Suppressor macrophage treated with lipopolysaccharide for 1 hour (primary cell): ENCODE measurements at regions not wholly inside any gene's neighbourhood (a gene's known extent, or its start where the extent isn't known, plus 50 kb on each side); places are given as distances from the start of the nearest gene placed in this dataset.

ENCODE experiments used
- DNase-seq, 3 donors: peaks; one replicate each; pipeline ENCODE4 v3.0.0-alpha.2; 2020 to 2022

GRCh38 chr13:53537586-53537985 lies 509.0 kb downstream of the OLFM4 start:
- no peak for DNase-seq

GRCh38 chr13:53545340-53545941 lies 516.8 kb downstream of the OLFM4 start:
- no peak for DNase-seq

GRCh38 chr13:53560556-53560955 lies 531.9 kb downstream of the OLFM4 start:
- DNase-seq, result no peak

- no peak for DNase-seq
Observed at GRCh38 chr13:53562419-53562818, 533.8 kb downstream of the OLFM4 start.

- DNase-seq, result no peak
Observed at GRCh38 chr13:53568491-53568890, 539.9 kb downstream of the OLFM4 start.

- no peak for DNase-seq
Observed at GRCh38 chr13:53569453-53569852, 540.8 kb downstream of the OLFM4 start.

- DNase-seq, result no peak
Observed at GRCh38 chr13:53601113-53601512, 572.5 kb downstream of the OLFM4 start.

- DNase-seq, result no peak
Observed at GRCh38 chr13:53605326-53605725, 576.7 kb downstream of the OLFM4 start.

- no peak for DNase-seq
Observed at GRCh38 chr13:53612200-53612599, 583.6 kb downstream of the OLFM4 start.

- DNase-seq, result no peak
Observed at GRCh38 chr13:53622456-53622855, 593.8 kb downstream of the OLFM4 start.

GRCh38 chr13:53623146-53623545 lies 594.5 kb downstream of the OLFM4 start:
- no peak for DNase-seq

GRCh38 chr13:53631511-53631910 lies 602.9 kb downstream of the OLFM4 start:
- DNase-seq, result no peak

- DNase-seq, result no peak
Observed at GRCh38 chr13:53638040-53638439, 609.4 kb downstream of the OLFM4 start.

- DNase-seq, result no peak
Observed at GRCh38 chr13:53642306-53642705, 613.7 kb downstream of the OLFM4 start.

GRCh38 chr13:53648673-53649072 lies 620.1 kb downstream of the OLFM4 start:
- no peak for DNase-seq

- no peak for DNase-seq
Observed at GRCh38 chr13:53672005-53672404, 643.4 kb downstream of the OLFM4 start.

GRCh38 chr13:53683146-53683545 lies 654.5 kb downstream of the OLFM4 start:
- DNase-seq, result no peak

GRCh38 chr13:53683608-53684007 lies 655.0 kb downstream of the OLFM4 start:
- DNase-seq, result no peak

- no peak for DNase-seq
Observed at GRCh38 chr13:53691417-53691816, 662.8 kb downstream of the OLFM4 start.

GRCh38 chr13:53694814-53695532 lies 666.4 kb downstream of the OLFM4 start:
- DNase-seq, result no peak

GRCh38 chr13:53703371-53704080 lies 674.9 kb downstream of the OLFM4 start:
- no peak for DNase-seq

- DNase-seq, result no peak
Observed at GRCh38 chr13:53719281-53719680, 690.7 kb downstream of the OLFM4 start.

- DNase-seq, result no peak
Observed at GRCh38 chr13:53732664-53733063, 704.1 kb downstream of the OLFM4 start.

GRCh38 chr13:53743906-53744305 lies 715.3 kb downstream of the OLFM4 start:
- no peak for DNase-seq
